ENCODE measurements at regions not wholly inside any gene's neighbourhood (a gene's known extent, or its start where the extent isn't known, plus 50 kb on each side); places are given as distances from the start of the nearest gene placed in this dataset.

- WGBS, 2 experiments (ENCODE audit: extremely low coverage in 1 of 2, insufficient coverage in 1 of 2, insufficient read length in 1 of 2, insufficient replicate concordance in 2 of 2, low coverage in 1 of 2, low lambda C conversion rate in 2 of 2, missing lambda C conversion rate in 1 of 2), result 93% methylated on average over 2 of the region's 2 CpGs; no CpG with 5 or more reads in 1 of the 2 experiments
- DNase-seq (ENCODE audit: low read depth in 1 of 2, low spot score in 2 of 2) (no peak), FAIRE-seq (no peak)
- Histone ChIP-seq H2BK15ac (ENCODE audit: low read length) (no peak overlapping the region), H4K91ac (replicated peaks; ENCODE audit: insufficient read length, low read length) (no peak overlapping the region), H3K23ac (ENCODE audit: insufficient read length) (no peak overlapping the region), H3K23me2 (ENCODE audit: low read depth, low read length) (no peaks in the 10 kb centered on the region), H3K79me1 (ENCODE audit: low read depth, low read length) (no peaks in the 10 kb centered on the region), H2BK120ac (replicated peaks; ENCODE audit: low read depth, low read length) (no peak overlapping the region), H2AK5ac (ENCODE audit: low read depth, low read length) (no peak overlapping the region), H3K4me1 (replicated peaks in 1 of 4; ENCODE audit: control insufficient read depth in 3 of 4, insufficient read depth in 4 of 4, low read length in 3 of 4) (no peaks in the 10 kb centered on the region), H3K4ac (replicated peaks; ENCODE audit: insufficient read length, low read depth, low read length) (no peak overlapping the region), H4K8ac (ENCODE audit: extremely low read depth, insufficient read depth, low read length) (no peak overlapping the region), H3K56ac (replicated peaks; ENCODE audit: insufficient read length, low read depth, low read length) (no peak overlapping the region), H3K4me2 (ENCODE audit: insufficient read depth in 1 of 2, low read depth in 2 of 2, low read length in 2 of 2) (no peak overlapping the region), H3K14ac (ENCODE audit: insufficient read length) (no peak overlapping the region), H3K4me3 (ENCODE audit: extremely low read depth in 1 of 4, insufficient read depth in 2 of 4, low read depth in 3 of 4, low read length in 4 of 4) (no peak overlapping the region), H3K36me3 (ENCODE audit: control insufficient read depth in 2 of 4, insufficient read depth in 4 of 4, low read length in 3 of 4) (no peaks in the 10 kb centered on the region), H3K27ac (ENCODE audit: low read depth, low read length) (no peak overlapping the region), H2AFZ (ENCODE audit: low read length) (no peak overlapping the region), H3K9ac (replicated peaks in 1 of 4; ENCODE audit: extremely low read depth in 1 of 4, low read depth in 3 of 4, low read length in 3 of 4) (no peak overlapping the region), H3K9me3 (ENCODE audit: insufficient read depth in 2 of 2, low read depth in 1 of 2, low read length in 1 of 2) (no peaks in the 10 kb centered on the region), H4K20me1 (replicated peaks in 1 of 2; ENCODE audit: control insufficient read depth in 1 of 2, insufficient read depth in 2 of 2, low read length in 2 of 2) (no peaks in the 10 kb centered on the region), H3K18ac (ENCODE audit: extremely low read depth, low read length) (no peak overlapping the region), H3K79me2 (ENCODE audit: control insufficient read depth in 1 of 2, insufficient read depth in 2 of 2, low read length in 2 of 2) (no peaks in the 10 kb centered on the region), H3K27me3 (replicated peaks in 1 of 4; ENCODE audit: control insufficient read depth in 3 of 4, extremely low read depth in 1 of 4, insufficient read depth in 3 of 4, low read length in 3 of 4) (no peaks in the 10 kb centered on the region), H2BK20ac (ENCODE audit: low read length) (no peak overlapping the region), H2BK12ac (ENCODE audit: low read depth, low read length) (no peak overlapping the region), H4K5ac (ENCODE audit: insufficient read length, low read depth, low read length) (no peak overlapping the region), H2BK5ac (ENCODE audit: low read depth, low read length) (no peak overlapping the region)
- POLR2A ChIA-PET (ENCODE audit: partially characterized antibody), result no interaction called here
- no peak for TF ChIP-seq CHD1 (IDR thresholded peaks at IDR 0.05; ENCODE audit: low read depth, low read length)
- no peak for TF ChIP-seq CBX8 (IDR thresholded peaks at IDR 0.05; ENCODE audit: borderline replicate concordance, low read depth, low read length)
- TF ChIP-seq TAF7 (optimal IDR thresholded peaks at IDR 0.05; ENCODE audit: borderline replicate concordance, low read depth, low read length), result no peak
- CTCF ChIA-PET (ENCODE audit: partially characterized antibody), result interaction anchor here (1.1 kb wide), 1 partner anchor 18 kb away, joined by 3 read pairs; no protein-coding TSS in a partner anchor
Measured at GRCh38 chr5:52710310-52710971, 77.3 kb upstream of the ITGA1 start.

All from H1 (cell line).